CMK (cell line): ENCODE measurements at regions not wholly inside any gene's neighbourhood (a gene's known extent, or its start where the extent isn't known, plus 50 kb on each side); places are given as distances from the start of the nearest gene placed in this dataset.

Experiments
- DNase-seq: peaks from one replicate; pipeline ENCODE4 v3.0.0-alpha.2; 2010; ENCODE audit warnings: low read depth

DNA sequence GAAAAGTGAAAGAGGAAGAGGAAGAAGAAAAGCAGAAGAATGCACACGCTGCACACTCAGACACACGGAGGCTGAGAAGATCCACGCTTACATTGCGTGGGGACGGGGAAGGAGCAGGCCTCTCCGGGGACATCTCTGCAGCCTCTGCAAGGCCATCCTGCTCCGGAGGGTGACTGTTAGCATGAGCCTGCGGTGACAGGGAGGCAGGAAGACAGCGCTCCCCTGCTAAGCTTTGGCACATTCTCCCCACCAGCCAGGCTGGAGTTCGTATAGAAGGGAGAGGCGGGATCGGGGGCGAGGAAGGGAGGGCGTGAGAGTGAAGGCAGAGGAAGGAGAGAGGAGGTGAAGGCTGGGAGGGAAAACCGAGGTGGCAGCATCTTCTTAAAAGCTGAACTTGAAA, 366.0 kb upstream of the SHH start:
- DNase-seq = no peak

DNA sequence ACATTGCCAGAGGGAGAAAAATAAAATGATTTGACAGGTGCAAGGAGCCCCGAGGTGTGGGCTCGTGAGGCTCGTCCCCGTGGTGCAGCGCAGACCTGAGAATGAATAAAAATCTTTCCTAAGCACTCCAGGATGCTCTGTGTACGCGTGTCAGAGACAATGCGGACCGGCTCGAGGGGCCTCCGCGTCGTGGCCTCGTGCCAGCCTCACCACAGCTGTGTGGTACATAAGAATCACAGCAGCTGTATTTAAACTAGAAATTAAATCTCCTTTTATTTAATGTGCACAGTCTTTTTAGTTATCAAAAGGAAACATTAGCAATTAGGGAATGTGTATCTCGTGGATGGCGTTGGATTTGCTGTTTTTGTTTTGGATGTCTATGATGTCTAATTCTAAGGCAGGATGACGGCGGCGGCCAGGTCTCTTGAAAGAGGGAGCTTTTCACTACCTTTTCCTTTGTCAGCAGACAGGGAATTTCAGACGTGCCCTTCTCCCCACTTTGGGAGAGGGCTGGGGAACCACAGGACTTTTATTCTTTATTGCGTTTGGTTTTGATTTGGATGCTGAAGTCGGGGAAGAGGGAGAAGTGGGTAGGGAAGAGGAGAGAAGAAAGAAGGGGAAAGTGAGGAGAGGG, 365.3 kb upstream of the SHH start:
- no peak for DNase-seq

DNA sequence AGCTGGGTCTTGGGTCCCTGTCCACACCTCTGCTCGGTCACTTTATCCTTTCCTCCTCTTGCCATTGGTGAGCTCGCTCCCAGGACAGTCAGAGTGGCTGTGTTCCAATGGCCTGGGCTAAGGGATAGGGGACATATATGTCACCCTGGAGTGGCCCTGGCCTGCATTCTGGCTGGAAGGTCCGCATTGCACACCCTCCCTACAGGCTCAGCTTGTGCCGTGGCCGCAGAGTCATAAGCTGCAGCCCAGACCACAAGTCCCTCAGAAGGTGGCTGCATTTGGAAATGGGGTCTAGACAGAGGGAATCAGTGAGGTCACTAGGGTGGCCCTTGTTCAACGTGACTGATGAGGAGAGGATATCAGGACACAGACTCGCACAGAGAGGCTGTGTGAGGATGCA, 363.8 kb upstream of the SHH start:
- DNase-seq = no peak

DNA sequence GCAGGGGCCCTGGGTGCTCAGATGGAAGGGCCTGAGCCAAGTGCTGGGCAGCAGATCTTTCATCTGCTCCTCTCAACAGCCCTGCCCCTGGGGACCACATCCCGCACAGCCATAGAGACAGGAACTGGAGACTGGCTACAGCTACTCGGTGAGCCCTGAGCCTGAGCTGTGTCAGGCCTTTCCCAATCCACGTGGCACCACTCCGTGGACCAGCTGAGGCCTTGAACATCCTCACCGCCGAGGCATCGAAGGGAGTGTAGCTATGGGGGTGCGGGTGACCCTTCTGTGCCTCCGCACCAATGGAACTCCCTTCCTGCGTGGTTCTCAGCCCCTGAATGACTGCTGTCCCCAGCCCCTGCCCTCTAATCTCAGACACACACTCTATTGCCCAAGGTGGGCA, 362.7 kb upstream of the SHH start:
- no peak for DNase-seq

DNA sequence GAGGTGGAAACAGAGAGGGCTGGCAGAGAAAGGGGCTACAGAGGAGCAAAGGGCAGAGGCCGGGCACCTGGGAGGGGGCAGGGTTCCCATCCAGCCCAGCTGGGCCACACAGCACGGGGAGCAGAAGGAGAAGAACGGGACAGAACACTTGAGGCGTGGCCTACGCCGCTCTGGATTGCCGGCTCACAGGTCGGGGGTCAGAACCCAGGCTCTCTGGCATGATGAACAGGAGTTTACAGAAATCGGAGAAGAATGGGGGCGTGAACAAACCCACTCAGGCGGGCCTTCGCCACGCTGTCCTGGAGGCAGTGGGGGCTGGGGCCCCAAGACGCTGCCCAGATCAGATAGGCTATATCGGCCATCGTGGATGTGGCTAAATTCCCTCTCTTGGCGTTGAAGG, 362.2 kb upstream of the SHH start:
- no peak for DNase-seq

DNA sequence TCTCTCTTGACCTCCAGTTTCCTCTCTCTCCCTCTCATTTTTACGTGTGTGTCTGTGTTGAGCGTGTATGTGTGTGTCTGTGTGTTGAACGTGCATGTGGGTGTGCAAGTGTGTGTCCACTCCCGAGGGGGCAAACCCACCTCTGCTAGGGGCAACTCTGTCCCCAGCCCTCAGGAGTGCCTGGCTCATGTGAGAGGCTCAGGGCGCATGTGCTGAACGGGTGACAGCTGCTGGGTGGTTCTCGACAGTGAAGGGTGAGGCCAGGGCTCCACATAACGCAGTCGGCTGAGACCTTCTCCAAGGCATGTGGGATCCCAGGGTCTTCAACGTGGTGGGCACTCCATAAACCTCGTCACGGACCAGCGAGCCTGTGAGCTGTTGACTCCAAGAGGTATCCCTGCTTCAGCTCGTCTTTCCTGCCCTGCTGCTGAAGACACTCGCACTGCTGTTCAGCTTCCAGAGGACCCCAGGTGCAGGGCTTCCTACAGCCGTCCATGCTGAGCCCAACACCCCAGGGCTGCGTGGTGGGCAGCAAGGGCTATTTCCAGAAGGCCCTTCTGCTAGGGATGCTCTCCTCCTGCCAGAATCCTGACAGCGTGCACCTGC, 361.6 kb upstream of the SHH start:
- no peak for DNase-seq

DNA sequence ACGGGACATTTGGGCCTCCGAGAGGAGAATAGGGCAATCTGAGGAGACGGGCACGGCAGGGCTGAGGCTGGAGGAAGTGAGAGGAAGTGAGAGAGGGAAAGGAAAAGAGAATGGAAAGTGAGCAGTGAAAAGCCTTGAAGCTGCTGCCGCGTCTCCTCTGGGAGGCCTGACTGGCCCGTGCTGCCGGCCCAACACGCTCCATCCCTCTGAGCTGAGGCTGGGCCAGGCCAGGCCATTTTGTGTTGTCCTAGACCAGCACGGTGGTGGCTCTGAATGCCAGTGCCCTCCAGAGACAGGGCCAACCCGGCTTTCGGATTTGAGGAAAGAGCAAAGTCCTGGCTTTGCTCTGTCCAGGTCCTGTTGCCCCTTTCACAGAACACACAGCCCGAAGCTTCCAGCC, 361.1 kb upstream of the SHH start:
- DNase-seq = no peak

DNA sequence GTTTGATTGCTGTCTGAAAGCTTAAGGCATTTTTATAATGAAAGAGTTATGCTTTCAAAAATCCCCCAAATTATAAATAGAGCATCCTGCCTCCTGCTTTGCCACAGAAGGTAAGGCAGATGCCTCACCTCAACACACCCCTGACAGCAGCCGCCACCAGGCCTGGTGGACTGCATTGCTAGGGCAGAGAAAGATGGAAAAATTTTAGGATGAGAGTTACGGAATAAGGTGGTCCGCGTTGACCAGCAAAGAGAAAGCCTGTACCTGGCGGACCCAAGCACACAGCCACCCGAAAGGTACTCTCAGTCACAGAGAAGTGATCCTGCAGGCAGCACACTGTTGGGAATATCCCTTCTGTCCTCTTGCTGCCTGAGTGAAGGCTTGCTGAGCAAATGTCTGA, 360.4 kb upstream of the SHH start:
- no peak for DNase-seq

DNA sequence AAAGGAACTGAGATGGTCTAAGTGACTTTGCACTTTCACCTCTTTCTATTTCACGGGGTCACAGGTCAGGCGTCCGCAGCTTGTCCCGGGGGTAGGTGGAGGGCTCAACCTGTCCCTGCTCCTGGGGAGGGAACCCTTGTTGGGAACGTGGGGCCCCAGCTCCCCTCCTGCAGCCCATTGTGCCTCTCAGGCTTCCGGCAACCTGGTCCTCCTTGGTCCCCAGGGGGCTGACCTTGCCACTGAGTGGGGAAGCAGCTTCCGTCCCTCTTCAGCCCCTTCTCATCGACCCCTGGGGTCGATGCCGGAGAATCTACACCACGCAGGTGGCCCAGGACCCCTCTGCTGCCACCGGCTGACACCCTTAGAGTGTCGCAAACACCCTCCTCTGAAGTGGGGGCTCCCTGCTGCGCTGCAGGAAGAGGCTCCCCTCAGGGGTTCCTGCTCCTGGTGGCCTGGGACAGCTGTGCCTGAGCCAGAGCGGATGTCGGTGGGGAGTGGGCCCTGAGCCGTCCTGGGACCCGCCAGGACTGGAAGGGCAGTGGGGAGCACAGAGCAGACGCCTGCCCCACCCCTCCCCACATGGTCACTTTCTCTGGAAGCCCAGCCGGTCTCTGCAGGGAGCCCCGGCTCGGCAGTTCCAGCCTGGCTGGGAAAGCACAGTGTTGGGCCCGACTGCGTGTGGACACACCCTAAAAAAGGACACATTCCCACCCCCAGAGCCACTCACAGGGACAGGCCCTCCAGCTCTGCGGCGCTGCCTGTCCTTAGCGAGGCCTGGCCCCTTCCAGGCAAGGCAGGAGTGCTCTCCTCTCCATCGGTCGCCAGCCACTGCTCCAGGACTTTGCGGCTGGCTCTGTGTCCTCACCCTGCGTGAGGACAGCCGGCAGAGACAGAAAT, 357.5 kb upstream of the SHH start:
- no peak for DNase-seq

DNA sequence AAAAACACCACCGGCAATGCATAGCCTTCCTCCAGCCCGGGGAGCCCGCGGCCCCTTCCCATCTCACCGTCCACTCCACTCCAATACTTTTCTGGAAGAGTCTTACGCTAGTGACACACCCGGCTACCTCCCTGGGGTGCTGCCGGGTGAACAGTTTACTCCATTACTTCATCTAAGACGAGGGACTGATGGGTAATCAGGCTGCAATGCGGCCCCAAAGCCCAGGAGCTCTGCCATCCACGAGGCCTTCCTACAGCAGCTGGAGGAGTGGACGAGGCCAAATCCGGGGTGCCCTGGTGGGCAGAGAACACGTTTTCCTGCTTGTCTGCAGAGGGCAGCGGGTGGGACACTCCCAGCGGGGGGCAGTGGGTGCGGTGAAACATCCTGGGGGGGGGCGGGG, 356.2 kb upstream of the SHH start:
- DNase-seq = no peak

DNA sequence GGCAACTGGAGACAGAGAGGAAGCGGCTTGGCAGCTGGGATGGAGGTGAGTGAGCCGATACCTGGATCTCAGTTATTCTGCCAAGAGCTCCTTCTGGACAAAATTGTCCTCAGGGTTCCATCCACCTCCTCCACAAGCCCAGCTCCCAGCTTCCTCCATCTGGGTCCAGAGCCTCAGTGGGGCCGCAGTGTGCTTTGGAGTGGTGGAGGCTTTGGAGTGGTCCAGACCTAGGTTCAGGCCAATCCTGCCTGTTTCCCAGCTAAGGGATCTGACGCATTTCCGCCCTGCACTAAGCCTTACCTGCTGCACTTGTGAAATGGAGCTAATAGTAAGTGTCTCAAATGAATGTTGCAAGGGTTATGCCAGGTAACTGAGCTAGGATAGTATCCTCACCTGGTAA, 355.7 kb upstream of the SHH start:
- DNase-seq = no peak

DNA sequence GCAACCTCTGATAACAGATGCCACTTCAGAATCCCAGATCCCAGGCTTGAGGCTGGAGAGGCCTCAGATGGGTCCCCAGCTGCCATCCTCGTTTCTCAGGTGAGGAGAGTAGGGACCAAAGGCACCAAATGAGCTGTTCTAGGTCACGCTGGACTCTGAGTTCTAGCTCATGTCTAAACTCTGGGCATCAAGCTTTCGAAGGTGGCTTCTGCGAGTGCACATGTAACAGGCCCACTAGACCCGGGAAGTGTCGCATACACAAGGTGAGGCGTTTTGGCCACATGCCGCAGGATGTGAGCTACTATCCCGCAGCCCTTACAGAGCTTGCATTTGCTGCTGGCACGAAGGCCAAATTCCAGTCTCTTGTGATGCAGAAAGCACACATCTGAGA, 355.1 kb upstream of the SHH start:
- DNase-seq = no peak

DNA sequence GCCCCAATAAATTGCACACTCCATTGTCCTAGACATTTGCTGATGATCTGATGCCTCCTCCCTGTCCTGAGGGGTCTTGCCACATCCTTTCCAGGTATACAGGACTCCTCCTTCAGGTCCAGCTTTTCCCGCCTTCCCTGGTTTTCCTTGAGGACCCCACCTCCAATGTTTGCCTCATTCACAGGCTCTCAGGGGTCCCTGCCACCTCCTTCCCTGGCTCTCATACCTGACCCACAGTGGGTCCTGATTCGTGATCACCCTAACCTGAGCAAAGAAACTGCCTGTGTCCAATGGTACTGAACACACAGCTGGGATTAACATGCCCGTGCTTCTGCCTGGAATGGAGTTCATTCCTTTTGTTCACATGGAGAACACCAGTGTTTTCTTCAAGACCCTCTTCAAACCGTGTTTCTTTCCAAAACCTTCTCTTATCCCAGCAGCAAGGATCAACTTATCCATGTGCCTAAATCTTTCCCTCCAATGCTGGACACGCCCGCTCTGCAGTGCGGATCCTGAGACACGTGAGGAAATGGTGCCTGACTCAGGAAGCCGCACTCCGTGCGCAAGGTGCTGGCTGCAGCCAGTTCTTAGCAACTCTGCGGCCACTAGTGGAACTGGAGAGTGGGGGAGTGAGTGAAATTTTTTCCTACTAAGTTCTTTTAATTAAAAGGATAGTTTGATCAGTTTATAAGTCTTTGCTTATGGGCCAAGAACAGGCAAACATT, 354.6 kb upstream of the SHH start:
- no peak for DNase-seq

DNA sequence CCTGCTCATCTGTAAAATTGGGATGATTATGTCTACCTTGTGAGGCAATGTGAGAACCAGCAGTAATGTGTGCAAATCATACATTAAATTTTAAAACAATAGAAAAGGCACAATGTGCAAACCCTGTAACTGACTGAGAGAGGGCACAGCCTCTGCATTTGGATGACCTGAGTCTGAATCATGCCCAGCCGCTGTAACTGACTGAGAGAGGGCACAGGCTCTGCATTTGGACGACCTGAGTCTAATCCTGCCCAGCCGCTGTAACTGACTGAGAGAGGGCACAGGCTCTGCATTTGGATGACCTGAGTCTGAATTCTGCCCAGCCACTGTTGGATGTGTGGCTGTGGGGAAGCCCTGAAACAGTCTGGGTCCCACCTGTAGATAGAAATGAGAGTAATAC, 351.5 kb upstream of the SHH start:
- no peak for DNase-seq

DNA sequence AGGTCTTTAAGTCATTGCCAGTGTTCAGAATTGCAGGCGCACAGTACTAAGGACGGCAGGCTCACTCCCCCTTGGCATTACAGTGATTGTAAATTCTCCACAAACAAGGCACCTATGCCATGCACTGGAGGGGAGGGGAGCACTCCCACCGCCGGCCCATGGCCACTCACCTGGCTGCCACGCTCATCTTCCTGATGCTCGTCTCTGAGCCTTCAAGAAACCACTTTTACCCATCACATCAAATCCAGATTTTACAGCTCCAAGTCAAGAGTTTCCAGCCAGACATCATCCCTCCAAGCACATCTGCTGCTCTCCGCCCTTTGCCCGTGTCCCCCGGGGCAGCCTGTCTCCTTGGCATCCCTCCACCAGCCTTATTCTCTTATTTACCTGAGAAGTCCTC, 350.2 kb upstream of the SHH start:
- no peak for DNase-seq

DNA sequence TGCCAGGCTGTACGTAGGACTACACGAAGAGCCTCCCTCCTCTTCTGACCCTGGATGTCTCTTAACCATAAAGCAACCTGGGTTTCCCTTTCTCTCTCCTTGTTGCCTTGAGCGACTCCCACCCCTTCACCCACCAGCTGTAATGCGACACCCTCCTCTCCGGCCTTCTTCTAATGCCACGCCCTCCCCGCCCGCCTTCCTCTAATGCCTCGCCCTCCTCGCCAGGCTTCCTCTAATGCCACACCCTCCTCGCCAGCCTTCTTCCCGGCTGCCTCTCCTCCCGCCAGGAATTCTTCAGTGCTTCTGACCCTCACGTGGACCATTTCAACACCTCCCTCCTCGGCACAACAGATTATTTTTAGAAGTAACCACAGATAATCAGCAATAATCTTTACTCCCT, 348.5 kb upstream of the SHH start:
- DNase-seq = no peak

DNA sequence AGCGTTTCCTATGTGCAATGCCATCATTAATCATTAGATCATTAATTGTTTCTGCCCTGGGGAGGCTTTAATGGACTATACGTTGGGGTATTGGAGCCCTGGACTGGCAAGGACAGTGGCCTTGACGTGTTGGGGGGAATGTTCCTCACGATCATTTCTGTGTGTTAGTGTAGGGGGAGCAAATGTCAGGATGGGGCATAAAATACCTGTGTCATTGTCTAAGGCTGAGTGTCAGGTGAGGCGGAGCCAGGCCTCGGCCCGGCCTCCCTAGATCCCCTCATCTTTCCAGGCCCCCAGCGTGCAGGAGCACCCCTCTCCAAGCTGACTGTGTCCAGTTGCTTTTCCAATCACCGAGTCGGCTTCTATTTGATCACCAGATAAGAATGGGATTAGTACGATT, 346.4 kb upstream of the SHH start:
- DNase-seq = no peak

DNA sequence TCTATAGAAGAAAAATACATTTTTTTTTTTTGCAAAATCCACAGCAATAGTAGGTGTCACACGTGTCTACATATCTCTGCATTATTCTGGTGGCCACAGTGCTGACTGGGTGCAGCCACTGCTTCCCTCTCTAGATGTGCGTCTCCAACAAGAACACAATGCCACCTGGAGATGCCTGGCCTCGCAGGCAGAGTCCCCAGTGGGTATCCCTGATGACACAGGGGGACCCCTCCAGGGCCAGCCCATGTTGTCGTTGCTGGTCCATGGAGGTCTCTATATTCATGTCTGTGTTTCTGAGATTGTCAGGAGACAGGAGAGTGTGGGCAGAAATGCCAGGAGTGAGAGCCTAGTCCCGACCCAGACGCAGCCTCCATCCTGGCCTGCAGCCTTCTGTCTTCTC, 345.9 kb upstream of the SHH start:
- no peak for DNase-seq

DNA sequence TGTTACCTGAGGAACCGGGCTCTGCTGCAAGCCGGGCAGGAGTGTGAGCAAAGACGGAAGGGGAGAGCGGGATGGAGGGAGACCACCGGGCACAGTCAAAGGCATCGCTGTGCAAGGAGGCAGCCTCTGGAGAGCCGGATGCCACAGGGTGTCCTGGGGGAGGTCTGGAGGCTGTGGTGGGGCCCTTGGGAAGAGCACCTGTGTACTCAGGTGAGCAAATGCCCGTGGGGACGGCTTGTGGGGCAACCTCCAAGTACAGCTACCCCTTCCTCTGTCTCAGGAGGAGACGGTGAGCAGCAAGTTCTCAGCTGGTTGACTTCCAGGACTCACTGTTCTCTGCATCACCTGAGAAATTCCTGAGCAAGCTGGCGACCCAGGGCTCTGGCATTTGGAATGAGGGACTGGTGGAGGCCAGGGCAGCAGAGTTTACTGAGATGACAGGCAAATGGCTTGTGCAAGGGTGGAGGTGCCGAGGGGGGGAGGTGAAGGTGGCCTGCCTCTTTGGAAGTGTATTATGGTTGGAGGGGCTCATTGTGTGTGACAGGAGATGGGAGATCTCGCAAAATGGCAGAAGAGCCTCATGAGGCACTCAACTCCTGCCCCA, 345.2 kb upstream of the SHH start:
- no peak for DNase-seq

DNA sequence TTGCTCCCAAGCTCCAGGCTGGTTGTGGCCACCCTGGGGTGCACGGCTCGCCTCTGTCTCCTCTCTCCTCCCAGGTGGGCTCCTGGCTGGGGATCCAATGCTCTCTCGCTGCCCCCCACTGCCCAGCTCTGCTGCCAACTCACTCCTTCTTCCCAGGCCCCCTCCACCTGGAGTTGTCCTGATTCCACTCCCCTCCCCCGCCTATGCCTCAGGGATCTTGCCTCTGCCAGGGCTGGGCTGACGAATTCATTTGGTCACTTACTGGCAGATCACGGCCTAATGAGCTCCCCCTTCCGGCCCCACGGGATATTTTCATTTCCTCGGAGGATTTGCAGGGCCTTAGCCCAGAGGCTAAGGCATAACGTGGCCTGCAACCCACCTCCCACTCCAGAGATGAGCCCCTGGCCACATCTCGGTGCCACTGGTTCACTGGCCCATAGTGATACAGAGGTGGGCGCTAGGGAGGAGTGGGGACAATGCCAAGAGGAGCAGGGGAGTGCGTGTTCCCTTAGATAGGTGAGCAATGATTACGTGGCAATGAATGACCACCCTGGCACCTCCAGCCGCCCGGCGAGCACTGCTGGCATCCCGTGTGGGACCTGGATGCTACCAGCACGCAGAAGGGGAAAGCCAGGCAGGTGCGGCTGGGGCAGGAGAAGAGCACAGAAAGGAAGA, 344.6 kb upstream of the SHH start:
- no peak for DNase-seq

DNA sequence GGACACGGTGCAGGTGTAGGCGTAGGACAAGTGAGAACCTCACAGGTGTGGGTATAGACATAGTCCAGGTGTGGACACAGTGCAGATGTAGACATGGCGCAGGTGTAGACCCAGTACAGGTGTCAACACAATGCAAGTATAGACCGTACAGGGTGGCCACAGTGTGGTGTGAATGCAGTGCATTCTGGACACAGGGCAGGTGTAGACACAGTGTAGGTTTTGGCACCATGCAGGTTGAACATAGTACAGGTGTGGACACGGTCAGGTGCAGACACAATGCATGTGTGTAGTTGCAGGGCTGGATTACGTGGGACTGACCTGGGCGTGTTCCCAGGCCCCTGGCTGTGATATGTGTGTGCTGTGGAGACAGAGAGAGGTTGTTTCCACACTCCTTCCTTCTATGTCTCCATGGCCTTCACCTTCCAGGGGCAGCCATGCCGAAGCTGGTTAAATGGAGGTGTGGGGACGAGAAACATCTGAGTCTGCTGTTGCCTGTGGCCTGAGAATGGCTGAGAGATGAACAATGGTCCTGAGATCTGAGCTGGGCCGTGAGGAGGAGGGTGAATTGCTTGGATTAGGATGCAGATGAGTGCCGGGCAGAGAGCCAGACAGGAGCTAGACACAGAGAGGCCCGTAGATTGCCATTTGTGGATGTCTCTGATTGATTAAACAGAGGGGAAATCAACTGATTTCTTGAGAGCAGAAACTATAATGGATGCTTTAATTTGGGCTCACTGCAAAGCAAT, 343.9 kb upstream of the SHH start:
- DNase-seq = no peak
